Ovary (tissue), 3 donors: ENCODE measurements at regions not wholly inside any gene's neighbourhood (a gene's known extent, or its start where the extent isn't known, plus 50 kb on each side); places are given as distances from the start of the nearest gene placed in this dataset.

Experiments used
- CTCF ChIP-seq, 3 donors: fragments of 450-650 bp in 2 of 3; fragments of 200-600 bp in 1 of 3; IDR thresholded peaks; one replicate each; pipeline versions ENCODE4 v1.5.1 to v1.8.0; 2016 to 2022; ENCODE audit warnings: antibody characterized with exemption in 3 of 3, mild to moderate bottlenecking in 1 of 3
- POLR2A ChIP-seq: fragments of 450-650 bp; IDR thresholded peaks from one replicate; pipeline ENCODE4 v1.6.1; 2017; ENCODE audit warnings: antibody characterized with exemption, mild to moderate bottlenecking, moderate library complexity
- donor health status: DM: no; HTN: no; CAD: no.

- no peak for TF ChIP-seq POLR2A
- no peak for TF ChIP-seq CTCF (IDR thresholded peaks at IDR 0.05)
These were observed 112.1 kb upstream of the THBS1 start for GRCh38 chr15:39468828-39469227.
